Right ventricle myocardium inferior (tissue), 1 donor: ENCODE measurements at regions not wholly inside any gene's neighbourhood (a gene's known extent, or its start where the extent isn't known, plus 50 kb on each side); places are given as distances from the start of the nearest gene placed in this dataset.

Experiments
- ATAC-seq: fragments of 200-7000 bp; cut with Tn5 transposase; one replicate; pipeline ENCODE4 v1.9.1; 2020; ENCODE audit warnings: mild to moderate bottlenecking, moderate library complexity
- DNase-seq: peaks from one replicate; pipeline ENCODE4 v3.0.0; 2021; ENCODE audit errors: missing footprints
- intact Hi-C: fragments of 100-400 bp; cut with DNase I; formaldehyde crosslinking; loops from one replicate; pipeline ENCODE4 v1.11.0; 2022
- donor health status: DM: no; HTN: yes; CAD: no; lungs with severe emphysema.

DNA sequence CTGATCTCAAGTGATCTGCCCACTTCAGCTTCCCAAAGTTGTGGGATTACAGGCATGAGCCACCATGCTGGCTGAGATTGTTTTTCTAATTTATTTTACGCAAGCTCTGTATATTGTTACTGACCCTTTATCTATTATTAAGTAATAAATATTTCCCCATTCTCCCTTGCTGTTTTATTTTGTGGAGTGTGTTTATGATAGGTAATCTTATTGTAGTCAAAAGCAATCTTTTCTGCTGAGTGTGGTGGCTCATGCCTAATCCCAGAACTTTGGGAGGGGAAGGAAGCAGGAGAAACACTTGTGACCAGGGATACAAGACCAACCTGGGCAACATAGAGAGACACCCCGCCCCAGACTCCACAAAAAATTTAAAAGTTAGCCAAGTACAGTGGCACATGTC lies 55.2 kb upstream of the RTN4 start:
- intact Hi-C loops: no loop called here
- no peak for DNase-seq
- ATAC-seq: no peak

DNA sequence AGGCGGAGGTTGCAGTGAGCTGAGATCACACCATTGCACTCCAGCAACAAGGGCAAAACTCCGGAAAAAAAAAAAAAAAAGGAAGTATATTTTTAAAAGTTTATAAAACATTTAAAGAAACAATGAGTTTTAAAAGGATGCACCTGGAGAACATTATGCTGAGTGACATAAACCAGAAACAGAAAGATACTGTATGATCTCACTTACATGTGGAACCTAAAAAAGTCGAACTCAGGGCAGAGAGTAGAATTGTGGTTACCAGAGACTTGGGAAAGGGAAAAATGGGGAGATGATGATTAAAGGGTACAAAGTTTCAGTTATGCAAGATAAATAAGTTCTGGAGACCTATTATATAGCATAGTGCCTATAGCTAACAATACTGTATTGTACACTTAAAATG lies 52.8 kb upstream of the RTN4 start:
- ATAC-seq (no peak), DNase-seq (no peak)
- intact Hi-C loops: loop anchor here (5.0 kb wide), 1 partner anchor 51 kb away; the partner anchor contains the start of gene RTN4

DNA sequence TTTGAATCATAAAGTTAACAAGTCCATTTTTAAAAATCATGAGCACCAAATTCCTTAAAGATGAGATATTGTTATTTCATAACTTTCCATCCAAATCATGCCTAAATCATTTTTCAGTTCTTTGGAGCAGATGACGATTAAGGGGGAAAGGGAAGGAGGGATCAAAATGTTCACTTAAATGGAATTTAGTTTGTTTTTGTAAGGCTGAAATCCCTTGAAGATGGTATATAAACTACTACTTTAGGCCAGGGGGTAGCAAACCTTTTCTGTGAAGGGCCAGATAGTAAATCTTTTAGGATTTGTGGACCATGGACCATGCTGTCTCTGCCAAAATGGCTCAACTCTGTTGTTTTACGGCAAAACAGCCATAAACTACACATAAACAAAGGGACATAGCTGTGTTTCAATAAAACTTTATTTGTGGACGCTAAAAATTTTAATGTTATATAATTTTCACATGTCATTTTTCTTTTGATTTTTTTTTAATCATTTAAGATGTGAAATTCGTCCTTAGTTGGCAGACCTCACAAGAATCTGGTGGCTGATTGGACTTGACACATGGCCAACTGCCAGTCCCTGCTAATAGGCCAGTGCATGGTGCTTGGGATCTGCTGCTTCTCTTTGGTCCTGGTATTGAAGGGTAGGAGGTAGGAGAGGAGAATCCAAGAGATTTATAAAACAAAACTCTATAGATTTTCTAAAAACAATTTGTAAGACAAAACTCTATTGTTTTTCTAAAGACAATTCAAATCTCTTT lies 52.0 kb upstream of the RTN4 start:
- DNase-seq (no peak), ATAC-seq (no peak)
- intact Hi-C loops: loop anchor here (5.0 kb wide), 1 partner anchor 50 kb away; the partner anchor contains the start of gene RTN4

DNA sequence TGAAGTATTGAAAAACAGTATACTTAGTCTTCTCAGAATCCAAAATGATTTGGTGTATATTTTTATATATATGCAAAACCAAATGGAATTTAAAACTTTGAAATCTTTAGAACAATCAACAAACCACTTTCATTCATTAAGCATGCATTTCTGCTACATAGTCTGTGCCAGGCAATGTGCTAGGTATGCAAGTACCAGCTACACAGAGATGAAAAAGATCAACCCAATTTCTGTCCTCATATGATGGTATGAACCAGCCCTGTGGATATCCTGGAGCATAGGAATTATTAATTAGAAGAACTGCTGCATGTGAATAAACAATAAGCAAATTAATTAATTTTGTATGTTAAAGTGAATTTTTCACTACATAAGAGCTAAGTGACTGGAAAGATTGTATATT lies 51.2 kb upstream of the RTN4 start:
- DNase-seq (no peak), ATAC-seq (no peak)
- intact Hi-C loops: loop anchor here (5.0 kb wide), 1 partner anchor 49 kb away; the partner anchor contains the start of gene RTN4

DNA sequence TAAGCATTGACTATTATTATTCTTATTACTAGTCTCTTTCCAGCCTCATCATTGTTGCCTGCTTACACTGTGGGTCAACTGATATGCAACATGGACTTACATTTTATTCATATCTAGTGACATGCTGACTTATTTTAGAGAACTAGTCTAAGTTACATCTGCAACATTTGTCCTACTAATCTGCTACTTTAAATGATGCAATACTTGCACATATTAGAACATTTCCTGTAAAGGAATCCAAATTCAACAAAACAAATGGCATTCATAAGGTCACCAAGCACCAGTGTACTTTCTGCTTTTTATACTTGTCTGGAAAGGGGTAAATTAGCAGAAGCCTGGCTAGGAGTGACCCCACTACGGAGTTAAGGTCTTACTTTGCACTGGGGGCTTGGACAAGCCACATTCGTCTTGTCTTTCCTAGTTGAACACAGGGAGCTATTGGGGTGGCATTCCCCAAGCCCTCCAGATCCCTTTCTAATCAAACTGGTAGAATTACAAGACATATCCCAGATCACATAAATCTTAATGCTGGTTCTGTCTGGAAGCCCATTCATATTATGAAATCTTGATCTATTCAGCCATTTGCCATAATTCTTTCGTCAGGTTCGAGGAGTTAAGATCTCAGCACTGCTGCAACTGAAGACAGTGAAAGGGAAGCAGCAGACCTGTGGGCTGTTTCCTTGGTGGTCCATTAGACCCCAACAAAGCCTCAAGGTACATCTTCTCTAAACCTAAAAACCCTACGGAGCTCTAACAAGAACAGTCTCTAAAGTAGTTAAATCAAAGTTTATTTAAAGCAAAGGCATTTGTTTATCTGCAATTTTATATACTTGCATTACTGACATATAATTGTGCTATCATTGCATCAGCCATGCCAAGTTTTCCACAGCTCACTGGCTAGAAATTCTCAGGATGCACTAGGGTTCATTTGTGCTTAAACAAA lies 49.9 kb upstream of the RTN4 start:
- ATAC-seq (peak; percentile 63), DNase-seq (no peak)
- intact Hi-C loops: loop anchor here (5.0 kb wide), 1 partner anchor 48 kb away; the partner anchor contains the start of gene RTN4
